H4 (cell line): ENCODE measurements at regions not wholly inside any gene's neighbourhood (a gene's known extent, or its start where the extent isn't known, plus 50 kb on each side); places are given as distances from the start of the nearest gene placed in this dataset.
"Not testable (repeated sequence)": the region's sequence is repeated elsewhere in the genome, so short reads cannot be mapped to it uniquely, and the experiment has no call there.

Experiments used
- DNase-seq: peaks from one replicate; pipeline ENCODE4 v3.0.0-alpha.2; 2015; ENCODE audit warnings: low spot score

- no peak for DNase-seq
Measured at GRCh38 chr4:124993838-124994237, 281.3 kb upstream of the ANKRD50 start.

GRCh38 chr4:124990398-124990797 is 277.9 kb upstream of the ANKRD50 start:
- no peak for DNase-seq

GRCh38 chr4:124980276-124980752 is 267.8 kb upstream of the ANKRD50 start:
- DNase-seq = peak; percentile 4

GRCh38 chr4:124978536-124978935 is 266.0 kb upstream of the ANKRD50 start:
- not testable (repeated sequence) for DNase-seq

- DNase-seq = no peak
Measured at GRCh38 chr4:124977045-124977444, 264.5 kb upstream of the ANKRD50 start.

GRCh38 chr4:124974152-124974551 is 261.6 kb upstream of the ANKRD50 start:
- no peak for DNase-seq

GRCh38 chr4:124973716-124974115 is 261.2 kb upstream of the ANKRD50 start:
- DNase-seq = no peak

GRCh38 chr4:124970011-124970410 is 257.5 kb upstream of the ANKRD50 start:
- no peak for DNase-seq

- no peak for DNase-seq
Measured at GRCh38 chr4:124965497-124965891, 253.0 kb upstream of the ANKRD50 start.

GRCh38 chr4:124964852-124965496 is 252.4 kb upstream of the ANKRD50 start:
- no peak for DNase-seq

- DNase-seq = no peak
Measured at GRCh38 chr4:124964251-124964650, 251.7 kb upstream of the ANKRD50 start.

- DNase-seq = no peak
Measured at GRCh38 chr4:124961138-124961750, 248.7 kb upstream of the ANKRD50 start.

- DNase-seq = no peak
Measured at GRCh38 chr4:124958847-124959246, 246.3 kb upstream of the ANKRD50 start.

GRCh38 chr4:124955476-124955875 is 242.9 kb upstream of the ANKRD50 start:
- no peak for DNase-seq

- no peak for DNase-seq
Measured at GRCh38 chr4:124954046-124954445, 241.5 kb upstream of the ANKRD50 start.

GRCh38 chr4:124953486-124953885 is 241.0 kb upstream of the ANKRD50 start:
- DNase-seq = no peak

- DNase-seq = peak; percentile 21
Measured at GRCh38 chr4:124953061-124953460, 240.5 kb upstream of the ANKRD50 start.

- no peak for DNase-seq
Measured at GRCh38 chr4:124952601-124953000, 240.1 kb upstream of the ANKRD50 start.

GRCh38 chr4:124948976-124949597 is 236.6 kb upstream of the ANKRD50 start:
- DNase-seq = peak; percentile 31

GRCh38 chr4:124947622-124948265 is 235.2 kb upstream of the ANKRD50 start:
- no peak for DNase-seq

- peak; percentile 9 for DNase-seq
Measured at GRCh38 chr4:124946696-124947095, 234.2 kb upstream of the ANKRD50 start.

GRCh38 chr4:124945422-124945821 is 232.9 kb upstream of the ANKRD50 start:
- DNase-seq = no peak

GRCh38 chr4:124943938-124944337 is 231.4 kb upstream of the ANKRD50 start:
- DNase-seq = peak; percentile 28
